T-cell (primary cell): ENCODE measurements at regions not wholly inside any gene's neighbourhood (a gene's known extent, or its start where the extent isn't known, plus 50 kb on each side); places are given as distances from the start of the nearest gene placed in this dataset.

Experiments
- ATAC-seq, 4 experiments: fragments of 200-7000 bp in 3 of 4; fragments of 150-1000 bp in 1 of 4; cut with Tn5 transposase; replicated peaks in 1 of 4; 1 replicate in 3 of 4; 2 replicates in 1 of 4; pipeline ENCODE4 v1.10.0; 2021; ENCODE audit warnings: moderate library complexity in 3 of 4, mild to moderate bottlenecking in 2 of 4, moderate number of reproducible peaks in 1 of 4
- CTCF ChIA-PET, 2 donors: fragments of 300-600 bp; sonication (Branson Sonifier 250); formaldehyde crosslinking; loops; one replicate each; lab custom pipeline; 2022; ENCODE audit warnings: antibody characterized with exemption in 2 of 2; lab: Charles Lee
- POLR2A ChIA-PET, 2 donors: fragments of 300-600 bp; sonication (Branson Sonifier 250); formaldehyde crosslinking; loops; one replicate each; lab custom pipeline; 2022; ENCODE audit warnings: antibody characterized with exemption in 2 of 2; lab: Charles Lee
- DNase-seq, 35 experiments: peaks; one replicate each; pipeline versions ENCODE4 v3.0.0 to v3.0.0-alpha.2; 2013 to 2023
- H3K27ac ChIP-seq: one replicate; pipeline ENCODE4 v1.5.1; 2013; ENCODE audit warnings: low read length
- H3K27me3 ChIP-seq, 2 experiments: replicated peaks in 1 of 2; 1 replicate in 1 of 2; 2 replicates in 1 of 2; pipeline versions ENCODE4 v1.6.1 to v1.7.0; 2013; ENCODE audit warnings: low read length in 1 of 2, mixed read lengths in 1 of 2; ENCODE audit not compliant: control insufficient read depth in 2 of 2, insufficient read depth in 2 of 2; ENCODE audit errors: extremely low read depth in 1 of 2
- H3K36me3 ChIP-seq, 2 donors: 1 replicate in 1 of 2; 2 replicates in 1 of 2; pipeline versions ENCODE4 v1.6.1 to v1.7.0; 2013; ENCODE audit warnings: low read length in 1 of 2; ENCODE audit not compliant: control insufficient read depth in 2 of 2, insufficient read depth in 1 of 2; ENCODE audit errors: extremely low read depth in 1 of 2
- H3K4me1 ChIP-seq, 2 experiments: 1 replicate in 1 of 2; 2 replicates in 1 of 2; pipeline versions ENCODE4 v1.6.1 to v1.7.0; 2013; ENCODE audit warnings: low read length in 2 of 2, mixed read lengths in 1 of 2; ENCODE audit not compliant: insufficient read depth in 2 of 2, control insufficient read depth in 1 of 2; ENCODE audit errors: extremely low read depth in 1 of 2
- H3K4me3 ChIP-seq, 2 donors: 1 replicate in 1 of 2; 2 replicates in 1 of 2; pipeline versions ENCODE4 v1.5.1 to v1.7.0; 2013; ENCODE audit warnings: mild to moderate bottlenecking in 2 of 2, low read length in 1 of 2, moderate library complexity in 1 of 2; ENCODE audit not compliant: control insufficient read depth in 1 of 2; ENCODE audit errors: extremely low read depth in 1 of 2
- H3K9me3 ChIP-seq: 2 replicates; pipeline ENCODE4 v1.7.0; 2013
- H3K27ac Mint-ChIP-seq, 2 donors: one replicate each; pipeline ENCODE4 v1.8.0; 2020 to 2021; ENCODE audit warnings: mild to moderate bottlenecking in 2 of 2, mixed read lengths in 2 of 2
- H3K27me3 Mint-ChIP-seq, 2 donors: one replicate each; pipeline ENCODE4 v1.8.0; 2021 to 2022; ENCODE audit warnings: mixed read lengths in 2 of 2
- H3K36me3 Mint-ChIP-seq: one replicate; pipeline ENCODE4 v1.8.0; 2021; ENCODE audit warnings: mixed read lengths
- H3K4me1 Mint-ChIP-seq, 3 donors: one replicate each; pipeline ENCODE4 v1.8.0; 2020 to 2022; ENCODE audit warnings: mixed read lengths in 3 of 3, mild to moderate bottlenecking in 1 of 3
- H3K4me3 Mint-ChIP-seq, 3 donors: one replicate each; pipeline ENCODE4 v1.8.0; 2020 to 2022; ENCODE audit warnings: mild to moderate bottlenecking in 3 of 3, mixed read lengths in 3 of 3, moderate library complexity in 3 of 3
- H3K9me3 Mint-ChIP-seq, 3 donors: one replicate each; pipeline ENCODE4 v1.8.0; 2020 to 2022; ENCODE audit warnings: mixed read lengths in 3 of 3
- WGBS: methylation state at CpG from one replicate; pipeline ENCODE4 v1.1.5; 2013; ENCODE audit warnings: missing lambda C conversion rate; ENCODE audit not compliant: insufficient coverage; 5-methylcytosine and 5-hydroxymethylcytosine counted together

DNA sequence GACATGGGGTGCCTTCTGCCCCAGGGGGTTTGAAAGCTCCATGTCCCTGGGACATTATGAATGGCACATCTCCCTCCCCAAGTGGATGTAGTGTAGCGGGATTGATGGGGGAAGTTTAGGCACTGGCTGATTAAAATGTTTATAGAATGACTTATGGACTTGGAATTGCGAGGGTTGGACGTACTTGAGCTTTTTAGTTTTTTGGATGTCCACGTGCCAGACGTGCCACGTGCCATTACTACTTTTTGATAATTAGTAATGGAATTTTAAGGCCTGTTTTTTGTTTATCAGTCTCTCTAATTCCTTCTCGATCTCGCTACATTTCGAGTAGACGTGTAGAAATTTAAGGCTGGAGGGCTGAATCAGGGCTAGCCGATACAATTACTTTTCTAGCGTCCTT is 162.8 kb downstream of the TBXT start:
- no peaks in the 10 kb centered on the region for H3K36me3 Mint-ChIP-seq
- 87% methylated on average over 6 of the region's 12 CpGs for WGBS
- ChIA-PET POLR2A (no interaction called here), CTCF (no interaction called here)
- DNase-seq: no peak
- Histone ChIP-seq H3K27ac (no peak overlapping the region), H3K4me3 (no peak overlapping the region), H3K27me3 (peaks cover 8 to 52% of the 10 kb centered on the region in 2 experiments), H3K4me1 (no peaks in the 10 kb centered on the region), H3K9me3 (no peaks in the 10 kb centered on the region), H3K36me3 (no peaks in the 10 kb centered on the region)
- peaks cover 52 to 63% of the 10 kb centered on the region in 2 donors for H3K27me3 Mint-ChIP-seq
- no peak overlapping the region for H3K4me3 Mint-ChIP-seq
- H3K9me3 Mint-ChIP-seq: no peaks in the 10 kb centered on the region
- peaks cover 6 to 9% (median 8%) of the 10 kb centered on the region in 3 donors for H3K4me1 Mint-ChIP-seq
- no peak for ATAC-seq
- H3K27ac Mint-ChIP-seq: no peak overlapping the region

DNA sequence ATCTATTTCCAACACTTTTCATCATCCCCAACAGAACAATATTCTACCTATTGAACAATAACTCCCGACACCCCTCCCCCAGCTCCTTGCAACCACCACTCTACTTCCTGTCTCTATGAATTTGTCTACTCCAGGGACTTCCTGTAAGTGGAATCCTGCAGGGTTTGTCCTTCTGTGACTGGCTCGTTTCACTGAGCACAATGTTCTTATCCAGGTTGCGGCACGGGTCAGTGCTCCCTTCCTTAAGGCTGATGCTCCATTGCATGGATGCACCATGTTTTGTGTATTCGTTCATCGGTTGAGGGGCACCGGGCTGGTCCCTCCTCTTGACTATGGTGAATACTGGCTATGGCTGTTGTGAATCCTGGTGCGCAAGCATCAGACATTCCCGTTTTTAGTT is 163.2 kb downstream of the TBXT start:
- Mint-ChIP-seq H3K4me3 (no peak overlapping the region), H3K4me1 (peaks cover 6 to 9% (median 8%) of the 10 kb centered on the region in 3 donors), H3K27me3 (peaks cover 48 to 60% of the 10 kb centered on the region in 2 donors), H3K27ac (no peak overlapping the region), H3K36me3 (no peaks in the 10 kb centered on the region), H3K9me3 (no peaks in the 10 kb centered on the region)
- ChIA-PET POLR2A (no interaction called here), CTCF (no interaction called here)
- Histone ChIP-seq H3K9me3 (no peaks in the 10 kb centered on the region), H3K36me3 (no peaks in the 10 kb centered on the region), H3K4me1 (no peaks in the 10 kb centered on the region), H3K27me3 (peaks cover 7 to 52% of the 10 kb centered on the region in 2 experiments), H3K27ac (no peak overlapping the region), H3K4me3 (no peak overlapping the region)
- 63% methylated on average over 7 of the region's 9 CpGs for WGBS
- DNase-seq (no peak), ATAC-seq (no peak)

DNA sequence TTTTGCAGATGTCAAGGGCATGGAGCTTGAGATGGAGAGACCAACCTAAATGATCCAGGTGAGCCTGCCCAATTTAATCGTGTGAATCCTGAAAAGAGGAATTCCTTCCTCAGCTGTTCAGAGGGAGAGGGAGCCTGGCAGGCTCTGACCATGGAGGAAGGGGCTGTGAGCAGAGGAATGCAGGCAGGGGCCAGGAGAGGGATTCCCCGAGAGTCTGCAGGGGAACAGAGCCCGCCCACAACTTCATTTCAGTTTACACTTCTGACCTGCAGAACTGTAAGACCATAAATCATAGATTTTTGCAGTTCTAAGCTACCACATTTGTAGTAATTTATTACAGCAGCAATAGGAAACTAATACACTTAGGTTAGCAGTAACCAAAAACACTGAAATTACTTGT is 164.1 kb downstream of the TBXT start:
- POLR2A ChIA-PET: no interaction called here

DNA sequence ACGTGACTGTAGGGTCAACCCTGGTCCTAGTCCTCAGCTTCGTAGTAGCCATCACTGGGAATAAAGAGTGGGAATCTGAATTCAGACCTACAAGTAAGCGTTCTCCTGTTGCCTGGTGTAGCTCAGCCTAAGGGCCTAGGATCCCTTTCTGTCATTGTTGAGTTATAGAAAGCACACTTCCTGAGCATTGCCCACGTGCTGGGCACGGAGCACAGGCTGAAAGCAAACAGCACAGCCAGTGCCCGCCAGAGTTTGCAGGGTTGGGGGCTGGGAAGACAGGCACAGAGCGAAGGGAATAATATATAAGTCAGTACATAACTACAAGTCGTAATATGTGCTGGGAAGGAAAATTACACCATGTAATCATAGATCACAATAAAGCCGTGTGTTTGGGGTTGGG is 166.3 kb downstream of the TBXT start:
- POLR2A ChIA-PET: no interaction called here
- Histone ChIP-seq H3K27ac (no peak overlapping the region), H3K9me3 (no peaks in the 10 kb centered on the region), H3K36me3 (no peaks in the 10 kb centered on the region), H3K4me3 (no peak overlapping the region), H3K4me1 (no peaks in the 10 kb centered on the region), H3K27me3 (peaks cover 0 to 34% of the 10 kb centered on the region in 2 experiments)
- DNase-seq (no peak), ATAC-seq (no peak)
- H3K36me3 Mint-ChIP-seq: no peaks in the 10 kb centered on the region
- H3K27me3 Mint-ChIP-seq: peaks cover 33 to 45% of the 10 kb centered on the region in 2 donors
- H3K4me3 Mint-ChIP-seq: no peak overlapping the region
- CTCF ChIA-PET: no interaction called here
- WGBS: 64% methylated on average over 3 of the region's 9 CpGs
- H3K9me3 Mint-ChIP-seq: no peaks in the 10 kb centered on the region
- H3K4me1 Mint-ChIP-seq: peaks cover 0 to under 1% (median under 1%) of the 10 kb centered on the region in 3 donors
- no peak overlapping the region for H3K27ac Mint-ChIP-seq

More for the DNA sequence above, 164.1 kb downstream of the TBXT start:
- H3K9me3 ChIP-seq: no peaks in the 10 kb centered on the region
- no peaks in the 10 kb centered on the region for H3K36me3 Mint-ChIP-seq
- H3K27ac Mint-ChIP-seq: no peak overlapping the region
- CTCF ChIA-PET: no interaction called here
- no peaks in the 10 kb centered on the region for H3K9me3 Mint-ChIP-seq
- peaks cover 5 to 6% (median 6%) of the 10 kb centered on the region in 3 donors for H3K4me1 Mint-ChIP-seq
- H3K36me3 ChIP-seq: no peaks in the 10 kb centered on the region
- 0% methylated on average over 2 of the region's 3 CpGs for WGBS
- H3K27me3 ChIP-seq: peaks cover 7 to 48% of the 10 kb centered on the region in 2 experiments
- H3K4me3 ChIP-seq: no peak overlapping the region
- no peak overlapping the region for H3K27ac ChIP-seq
- no peaks in the 10 kb centered on the region for H3K4me1 ChIP-seq
- DNase-seq: no peak
- H3K27me3 Mint-ChIP-seq: peaks cover 46 to 62% of the 10 kb centered on the region in 2 donors
- no peak overlapping the region for H3K4me3 Mint-ChIP-seq
- ATAC-seq: no peak

DNA sequence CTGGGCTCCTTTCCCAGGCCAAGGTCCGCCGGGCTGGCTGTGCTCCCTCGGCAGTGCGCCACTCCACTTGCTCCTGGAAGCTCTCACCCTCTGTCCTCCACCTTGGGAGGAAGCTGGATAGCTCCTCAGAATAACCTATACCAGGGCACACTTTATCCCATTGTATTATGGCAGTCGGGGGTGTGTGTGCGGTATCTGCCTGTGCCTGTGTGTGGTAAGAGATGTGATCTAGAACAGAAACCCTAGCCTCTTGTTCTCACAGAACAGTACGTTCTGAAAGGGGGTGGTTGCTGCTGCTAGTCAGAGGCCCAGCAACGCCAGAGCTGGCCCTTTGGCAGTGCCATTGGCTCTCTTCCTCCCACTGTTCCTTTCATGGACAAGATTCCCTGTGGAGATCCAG is 168.4 kb downstream of the TBXT start:
- Histone ChIP-seq H3K4me1 (no peaks in the 10 kb centered on the region), H3K9me3 (no peaks in the 10 kb centered on the region), H3K27ac (no peak overlapping the region), H3K4me3 (no peak overlapping the region), H3K36me3 (no peaks in the 10 kb centered on the region), H3K27me3 (peaks cover 0 to 17% of the 10 kb centered on the region in 2 experiments)
- ChIA-PET POLR2A (no interaction called here), CTCF (no interaction called here)
- Mint-ChIP-seq H3K4me1 (no peaks in the 10 kb centered on the region), H3K27me3 (peaks cover 22 to 34% of the 10 kb centered on the region in 2 donors), H3K36me3 (no peaks in the 10 kb centered on the region), H3K27ac (no peak overlapping the region), H3K9me3 (no peaks in the 10 kb centered on the region), H3K4me3 (no peak overlapping the region)
- no peak for DNase-seq
- WGBS: 95% methylated on average over 4 of the region's 8 CpGs
- no peak for ATAC-seq

DNA sequence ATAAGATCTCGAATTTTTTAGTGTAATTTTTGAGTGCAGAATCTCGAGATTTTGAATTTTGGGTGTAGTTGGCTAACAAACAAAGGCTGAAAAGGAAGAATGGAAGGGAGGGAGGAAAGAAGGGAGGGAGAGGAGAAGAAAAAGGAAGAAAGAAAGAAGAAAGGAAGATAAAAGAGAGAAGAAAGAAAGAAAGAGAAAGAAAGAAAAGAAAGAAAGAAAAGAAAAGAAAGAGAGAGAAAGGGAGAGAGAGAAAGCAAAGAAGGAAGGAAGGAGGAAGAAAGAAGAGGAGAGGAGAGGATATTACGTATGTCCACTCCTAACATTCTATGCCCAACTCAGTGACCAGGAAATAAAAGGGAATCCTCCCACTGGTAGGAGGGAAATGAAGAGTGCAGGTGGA is 169.6 kb downstream of the TBXT start:
- Mint-ChIP-seq H3K9me3 (no peaks in the 10 kb centered on the region), H3K4me3 (no peak overlapping the region), H3K36me3 (no peaks in the 10 kb centered on the region), H3K4me1 (no peaks in the 10 kb centered on the region), H3K27ac (no peak overlapping the region), H3K27me3 (peaks cover 12 to 23% of the 10 kb centered on the region in 2 donors)
- Histone ChIP-seq H3K4me1 (no peaks in the 10 kb centered on the region), H3K4me3 (no peak overlapping the region), H3K27me3 (peaks cover 0 to 17% of the 10 kb centered on the region in 2 experiments), H3K9me3 (no peaks in the 10 kb centered on the region), H3K27ac (no peak overlapping the region), H3K36me3 (no peaks in the 10 kb centered on the region)
- ChIA-PET POLR2A (no interaction called here), CTCF (no interaction called here)
- DNase-seq (no peak), ATAC-seq (no peak)
- WGBS: 23% methylated on average over 2 of the region's 3 CpGs

DNA sequence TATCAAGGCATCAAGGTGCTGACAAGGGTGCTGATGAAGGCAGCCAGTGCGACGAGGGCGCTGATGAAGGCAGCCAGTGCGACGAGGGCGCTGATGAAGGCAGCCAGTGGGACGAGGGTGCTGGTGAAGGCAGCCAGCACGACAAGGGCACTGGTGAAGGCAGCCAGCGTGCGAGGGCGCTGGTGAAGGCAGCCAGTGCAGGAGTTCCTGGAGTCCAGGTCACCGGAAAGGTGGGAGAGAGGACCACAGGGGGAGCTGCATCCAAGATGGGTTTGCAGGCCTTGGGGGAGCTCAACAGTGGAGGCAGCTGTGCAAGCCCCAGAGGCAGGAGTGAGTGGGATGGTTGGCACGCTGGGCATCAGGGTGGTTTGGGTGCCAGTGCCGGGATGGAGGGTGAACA is 176.3 kb downstream of the TBXT start:
- no peak overlapping the region for H3K27ac Mint-ChIP-seq
- H3K36me3 ChIP-seq: no peaks in the 10 kb centered on the region
- H3K9me3 ChIP-seq: no peaks in the 10 kb centered on the region
- no peaks in the 10 kb centered on the region for H3K36me3 Mint-ChIP-seq
- WGBS: 81% methylated on average over 14 of the region's 14 CpGs
- no peak overlapping the region for H3K27ac ChIP-seq
- H3K4me1 Mint-ChIP-seq: peaks cover 9 to 16% (median 14%) of the 10 kb centered on the region in 3 donors
- no peak overlapping the region for H3K4me3 Mint-ChIP-seq
- CTCF ChIA-PET: no interaction called here
- no peaks in the 10 kb centered on the region for H3K9me3 Mint-ChIP-seq
- no peak overlapping the region for H3K4me3 ChIP-seq
- ATAC-seq (no peak), DNase-seq (no peak)
- POLR2A ChIA-PET: no interaction called here
- H3K27me3 ChIP-seq: peaks cover 2 to 45% of the 10 kb centered on the region in 2 experiments
- peaks cover 37 to 51% of the 10 kb centered on the region in 2 donors for H3K27me3 Mint-ChIP-seq
- peaks cover 0 to 3% of the 10 kb centered on the region in 2 experiments for H3K4me1 ChIP-seq
